Stimulated activated CD4-positive, alpha-beta T cell treated with anti-CD3 and anti-CD28 coated beads, Interleukin-15, amount 100 ng/mL, for 24 hours (primary cell): ENCODE measurements at regions not wholly inside any gene's neighbourhood (a gene's known extent, or its start where the extent isn't known, plus 50 kb on each side); places are given as distances from the start of the nearest gene placed in this dataset.
"Not testable (repeated sequence)": the region's sequence is repeated elsewhere in the genome, so short reads cannot be mapped to it uniquely, and the experiment has no call there.

Source experiments
- DNase-seq: peaks from one replicate; pipeline ENCODE4 v3.0.0-alpha.2; 2020

DNA sequence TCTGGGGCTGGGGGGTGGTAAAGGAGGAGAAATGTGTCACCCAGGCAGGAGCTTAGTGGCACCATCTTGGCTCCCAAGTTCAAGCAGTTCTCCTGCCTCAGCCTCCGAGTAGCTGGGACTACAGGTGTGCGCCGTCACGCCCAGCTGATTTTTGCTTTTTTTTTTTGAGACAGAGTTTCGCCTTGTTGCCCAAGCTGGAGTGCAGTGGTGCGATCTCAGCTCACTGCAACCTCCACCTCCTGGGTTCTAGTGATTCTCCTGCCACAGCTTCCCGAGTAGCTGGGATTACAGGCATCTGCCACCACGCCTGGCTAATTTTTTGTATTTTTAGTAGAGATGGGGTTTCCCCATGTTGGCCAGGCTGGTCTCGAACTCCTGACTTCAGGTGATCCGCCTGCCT, 82.1 kb upstream of the METTL9 start:
- DNase-seq: not testable (repeated sequence)

DNA sequence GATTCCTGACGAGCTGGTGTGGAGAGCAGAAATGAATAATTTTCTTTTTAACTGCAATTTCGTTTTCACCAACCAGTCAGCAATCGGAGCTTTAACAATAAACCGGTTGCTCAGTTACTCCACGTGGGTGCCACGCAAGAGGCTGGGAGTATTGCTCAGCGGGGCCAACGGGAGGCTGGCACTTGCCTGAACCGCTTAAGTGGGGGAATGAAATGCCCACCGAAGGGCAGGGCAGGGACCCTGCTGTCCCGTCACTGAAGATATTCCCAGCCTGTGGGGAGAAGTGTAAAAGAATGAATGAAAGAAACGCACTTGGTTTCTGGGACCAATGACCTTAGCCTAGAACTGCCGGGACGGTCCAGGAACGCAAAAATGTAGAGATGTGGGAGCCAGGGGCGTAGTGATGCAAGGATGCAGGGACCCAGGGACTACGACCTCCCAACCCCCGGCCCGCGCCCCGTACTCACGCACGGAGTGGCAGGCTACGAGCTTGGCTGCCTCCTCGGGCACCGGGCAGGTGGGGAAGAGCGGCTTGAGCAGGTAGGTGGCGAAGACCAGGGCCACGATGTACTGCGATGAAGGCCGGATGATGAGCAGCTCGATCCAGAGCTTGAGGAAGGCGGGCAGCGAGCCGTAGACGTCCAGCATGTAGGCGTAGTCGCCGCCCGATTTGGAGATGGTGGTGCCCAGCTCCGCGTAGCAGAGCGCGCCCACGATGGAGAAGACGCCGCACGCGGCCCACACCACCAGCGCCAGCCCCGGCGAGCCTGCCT, 79.8 kb upstream of the METTL9 start:
- DNase-seq: peak; percentile 35

DNA sequence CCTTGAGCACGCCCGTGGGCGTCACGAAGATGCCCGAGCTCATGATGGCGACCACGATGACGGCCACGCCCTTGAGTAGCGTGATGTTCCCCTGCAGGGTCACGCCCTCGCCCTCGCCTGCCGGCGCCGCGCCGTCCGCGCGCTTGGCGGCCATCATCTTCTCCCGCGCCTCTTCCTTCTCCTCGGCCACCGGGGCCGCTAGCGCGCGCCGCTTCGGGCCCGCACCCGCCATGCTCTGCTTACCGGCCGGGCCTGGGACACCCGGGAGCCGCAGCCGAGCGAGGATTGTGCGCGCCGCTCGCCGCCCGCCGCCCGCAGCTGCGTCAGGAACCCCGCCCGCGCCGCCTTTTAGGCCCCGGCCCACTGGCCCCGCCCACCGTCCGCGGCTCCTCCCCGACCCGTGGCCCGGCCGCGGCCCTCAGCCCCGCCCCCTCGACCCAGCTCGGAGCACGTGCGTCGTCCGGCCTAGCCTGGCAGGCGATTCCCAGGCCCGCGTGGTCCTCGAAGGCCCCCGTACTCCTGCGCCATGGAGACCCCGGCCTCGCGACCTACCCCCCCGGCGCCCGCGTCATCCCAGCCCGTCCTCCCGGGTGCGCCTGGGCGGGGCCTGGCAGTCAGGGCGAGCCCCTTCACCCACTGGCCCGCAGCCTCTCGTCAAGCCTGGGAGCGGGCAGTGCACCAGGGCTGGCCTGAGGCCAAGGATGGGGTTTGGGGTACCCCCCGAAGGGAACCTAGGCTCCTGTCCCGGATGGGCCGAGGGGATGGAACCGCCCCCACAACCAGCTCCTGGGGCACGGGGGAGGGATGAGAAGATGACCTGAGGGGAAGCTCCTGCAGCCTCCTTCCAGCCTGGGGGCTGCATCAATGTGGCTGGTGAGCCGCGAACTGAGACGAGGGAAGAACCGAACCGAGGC, 79.0 kb upstream of the METTL9 start:
- DNase-seq: peak; percentile 99

DNA sequence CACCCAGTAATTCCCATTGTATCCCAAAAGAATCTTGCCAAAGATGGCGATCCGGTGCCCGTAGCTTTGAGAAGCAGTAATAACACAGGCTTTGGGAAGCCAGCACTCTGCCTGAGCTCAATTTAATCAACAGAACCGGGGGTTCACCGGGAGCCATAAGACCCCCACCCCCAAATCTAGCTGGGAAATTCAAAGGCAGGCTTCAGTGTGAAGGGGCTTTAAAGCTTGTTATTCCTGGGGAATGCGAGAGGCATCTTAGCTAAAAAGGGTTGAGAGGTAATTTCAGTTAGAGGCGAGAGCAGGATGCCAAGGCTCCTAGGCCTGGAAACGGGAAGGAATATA, 78.4 kb upstream of the METTL9 start:
- DNase-seq: not testable (repeated sequence)

DNA sequence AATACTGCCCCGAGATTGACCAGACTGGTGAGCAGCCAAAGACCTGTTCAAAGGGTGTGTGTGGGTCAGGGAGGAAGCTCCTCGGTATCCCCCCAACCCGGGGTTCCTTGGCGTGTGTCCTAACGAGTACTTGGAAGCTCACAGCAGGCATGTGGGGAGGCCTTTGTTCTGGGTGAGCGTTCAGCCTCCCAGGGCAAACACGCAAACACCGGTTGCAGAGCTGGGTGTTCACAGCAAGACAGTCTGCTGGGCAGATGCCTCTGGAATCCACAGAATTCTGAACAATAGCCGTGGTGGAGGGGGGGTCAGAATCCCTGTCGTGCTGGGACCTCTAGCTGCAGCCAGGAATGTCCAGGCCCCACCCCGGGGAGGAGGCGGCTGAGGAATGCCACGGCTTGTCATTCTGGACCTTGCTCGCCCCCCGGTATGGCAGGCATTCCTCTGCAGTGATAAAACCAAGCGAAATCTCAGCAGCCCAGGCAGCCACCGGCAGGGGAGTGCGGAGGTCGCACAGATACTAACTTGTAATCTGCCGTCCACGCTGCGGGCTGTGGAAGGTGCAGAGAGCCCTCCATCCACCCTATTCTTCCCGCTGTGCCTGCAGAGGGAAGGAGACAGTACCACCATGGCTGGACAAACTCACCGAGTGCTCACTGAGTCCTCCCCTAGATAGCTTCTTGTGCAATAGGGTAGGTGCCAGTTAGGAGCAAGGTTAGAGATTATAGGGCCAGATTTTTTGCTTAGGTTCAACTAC, 77.8 kb upstream of the METTL9 start:
- not testable (repeated sequence) for DNase-seq

DNA sequence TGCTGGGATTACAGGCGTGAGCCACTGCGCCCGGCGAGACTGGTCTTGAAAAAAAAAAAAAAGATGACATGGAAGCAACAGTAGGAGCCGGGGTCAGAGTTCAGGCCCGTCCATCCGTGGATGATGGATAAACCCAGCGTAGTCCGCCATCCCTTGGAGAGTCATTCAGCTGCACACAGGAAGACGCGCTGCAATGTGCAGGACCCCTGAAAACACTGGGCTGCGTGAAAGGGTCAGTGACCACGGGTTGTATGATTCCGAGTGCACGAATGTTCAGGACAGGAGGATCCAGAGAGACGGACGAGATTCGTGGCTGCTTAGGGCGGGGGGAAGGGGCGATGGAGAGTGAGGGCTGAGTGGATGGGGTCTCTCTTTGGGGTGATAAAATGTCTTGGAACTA, 76.5 kb upstream of the METTL9 start:
- not testable (repeated sequence) for DNase-seq

DNA sequence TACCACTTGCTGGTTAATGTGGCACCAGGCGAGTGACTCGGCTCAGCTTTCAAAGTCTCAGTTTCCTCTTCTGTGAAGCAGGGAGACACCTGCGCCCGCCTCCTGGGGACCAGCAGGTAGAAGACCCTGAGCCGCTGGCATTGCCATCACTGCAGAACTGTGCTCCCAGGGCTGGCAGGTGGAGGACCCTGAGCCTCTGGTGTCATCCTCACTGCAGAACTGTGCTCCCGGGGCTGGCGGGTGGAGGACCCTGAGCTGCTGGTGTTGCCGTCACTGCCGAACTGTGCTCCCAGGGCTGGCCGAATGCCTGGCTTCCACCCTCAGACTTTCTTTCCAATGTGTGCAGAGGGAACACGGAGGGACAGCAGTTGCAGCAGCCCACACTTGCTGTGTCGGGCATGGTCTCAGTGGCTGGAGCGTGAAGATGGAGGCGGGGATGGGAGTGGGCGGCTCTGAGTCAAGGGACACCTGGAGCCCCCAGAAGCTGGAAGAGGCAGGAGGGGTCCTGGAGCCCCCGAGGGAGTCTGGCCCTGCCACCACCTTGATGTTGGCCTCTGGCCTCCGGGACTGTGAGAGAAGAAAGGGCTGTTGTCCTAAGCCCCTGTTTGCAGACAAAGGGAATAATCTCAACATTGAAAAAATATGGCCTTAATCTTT, 75.8 kb upstream of the METTL9 start:
- no peak for DNase-seq

DNA sequence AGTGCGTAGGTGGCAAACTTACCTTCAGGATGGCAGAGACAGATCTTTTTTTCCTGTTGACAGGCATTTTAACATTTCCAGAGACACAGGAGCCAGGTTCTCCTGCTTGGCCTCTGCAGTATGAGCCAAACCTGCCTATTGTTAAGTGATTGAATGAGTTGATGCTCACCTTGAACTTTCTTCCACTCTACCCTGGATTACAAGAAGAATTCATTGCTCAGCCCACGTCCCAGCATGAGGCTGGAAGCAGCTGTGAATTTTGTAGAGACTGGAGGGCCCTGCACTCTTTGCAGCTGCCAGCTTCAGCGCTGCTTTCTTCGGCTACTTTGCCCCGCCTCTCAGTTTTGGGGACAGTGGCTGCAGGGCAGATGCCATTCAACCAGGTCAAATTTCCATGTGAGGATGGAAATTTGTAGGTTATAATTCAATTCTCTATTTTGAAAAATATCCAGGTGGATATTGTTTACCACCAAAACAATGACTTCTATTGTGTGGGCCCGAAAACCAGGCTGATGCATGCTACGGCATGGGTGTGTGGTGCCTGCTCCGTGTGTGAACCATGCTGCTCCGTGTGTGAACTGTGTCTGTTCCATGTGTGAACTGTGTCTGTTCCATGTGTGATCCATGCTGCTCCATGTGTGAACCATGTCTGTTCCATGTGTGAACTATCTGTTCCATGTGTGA, 75.2 kb upstream of the METTL9 start:
- DNase-seq: no peak

DNA sequence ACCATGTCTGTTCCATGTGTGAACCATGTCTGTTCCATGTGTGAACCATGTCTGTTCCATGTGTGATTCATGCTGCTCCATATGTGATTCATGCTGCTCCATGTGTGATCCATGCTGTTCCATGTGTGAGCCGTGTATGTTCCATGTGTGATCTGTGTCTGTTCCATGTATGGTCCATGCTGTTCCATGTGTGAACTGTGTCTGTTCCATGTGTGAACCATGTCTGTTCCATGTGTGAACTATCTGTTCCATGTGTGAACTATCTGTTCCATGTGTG, 74.7 kb upstream of the METTL9 start:
- not testable (repeated sequence) for DNase-seq

DNA sequence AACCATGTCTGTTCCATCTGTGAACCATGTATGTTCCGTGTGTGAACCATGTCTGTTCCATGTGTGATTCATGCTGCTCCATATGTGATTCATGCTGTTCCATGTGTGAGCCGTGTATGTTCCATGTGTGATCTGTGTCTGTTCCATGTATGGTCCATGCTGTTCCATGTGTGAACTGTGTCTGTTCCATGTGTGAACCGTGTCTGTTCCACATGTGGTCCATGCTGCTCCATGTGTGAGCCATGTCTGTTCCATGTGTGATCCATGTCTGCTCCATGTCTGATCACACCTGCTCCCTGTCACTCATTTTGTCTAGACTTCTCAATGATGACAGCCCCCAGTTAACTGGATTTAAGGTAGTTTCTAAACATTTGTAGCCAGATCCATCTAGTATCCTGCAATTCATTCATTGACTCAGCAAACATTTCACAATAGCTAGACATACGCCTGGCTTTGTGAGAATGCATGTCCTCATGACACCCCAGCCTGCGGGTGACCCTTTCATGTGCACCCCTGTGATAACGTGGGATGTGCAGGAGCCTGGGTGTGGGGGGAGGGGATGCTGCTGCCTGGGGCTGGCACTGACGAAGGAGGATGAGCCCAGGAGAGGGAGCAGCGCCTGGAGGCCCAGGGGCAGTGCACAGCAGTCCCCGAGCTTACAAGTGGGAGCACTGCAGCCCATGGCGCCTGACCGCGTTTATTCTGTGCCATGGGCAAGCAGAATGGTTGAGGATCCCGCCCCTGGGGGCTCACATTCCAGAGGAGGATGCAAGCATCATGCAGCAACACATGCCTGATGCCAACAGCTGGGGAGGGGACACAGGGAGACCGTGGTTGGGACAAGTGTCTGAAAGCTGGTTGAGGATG, 74.1 kb upstream of the METTL9 start:
- DNase-seq: not testable (repeated sequence)

DNA sequence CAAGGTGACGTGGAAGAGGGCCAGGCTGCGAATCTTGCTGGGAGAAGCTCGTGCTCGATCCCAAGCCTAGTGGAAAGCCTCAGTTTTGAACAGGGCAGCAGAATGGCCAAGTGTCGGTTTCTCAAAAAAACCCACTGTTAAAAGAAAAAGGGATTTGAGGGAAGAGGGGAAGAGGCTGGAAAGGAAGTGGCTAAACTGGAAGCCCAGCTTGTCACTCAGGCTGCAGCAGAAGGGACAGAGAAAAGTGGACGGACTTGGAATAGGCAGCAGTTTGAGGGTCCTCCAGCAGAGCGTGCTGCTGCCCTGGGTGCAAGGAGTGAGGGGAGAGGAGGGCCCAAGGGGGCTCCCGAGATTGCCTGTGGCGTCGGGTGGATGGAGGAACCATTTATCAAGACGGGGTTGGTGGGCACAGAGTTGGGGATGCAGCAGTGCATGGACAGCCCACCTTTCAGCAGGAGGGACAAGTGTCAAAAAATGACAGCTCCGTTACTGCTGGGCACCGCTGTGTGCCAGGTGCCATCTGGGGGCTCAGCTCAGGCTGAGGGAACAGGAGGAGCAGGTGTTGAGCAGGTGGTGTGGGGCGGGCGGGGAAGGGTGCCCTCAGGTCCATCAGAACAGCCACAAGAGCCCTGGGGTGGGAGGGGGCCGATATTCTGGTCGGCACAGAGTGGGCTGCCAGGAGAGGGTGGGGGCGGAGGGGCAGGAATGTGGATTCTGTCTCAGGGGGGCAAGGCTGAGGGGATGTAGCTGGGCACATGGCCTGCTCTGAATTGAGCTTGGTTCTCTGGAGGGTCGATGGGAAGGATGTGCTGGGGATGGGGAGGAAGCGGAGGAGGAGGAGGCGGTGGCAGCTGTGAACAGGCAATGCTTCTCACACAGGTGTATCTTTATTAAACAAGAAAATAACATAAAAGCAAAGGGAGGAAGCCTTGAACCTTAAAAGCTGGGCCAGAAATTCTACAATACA, 73.1 kb upstream of the METTL9 start:
- not testable (repeated sequence) for DNase-seq

DNA sequence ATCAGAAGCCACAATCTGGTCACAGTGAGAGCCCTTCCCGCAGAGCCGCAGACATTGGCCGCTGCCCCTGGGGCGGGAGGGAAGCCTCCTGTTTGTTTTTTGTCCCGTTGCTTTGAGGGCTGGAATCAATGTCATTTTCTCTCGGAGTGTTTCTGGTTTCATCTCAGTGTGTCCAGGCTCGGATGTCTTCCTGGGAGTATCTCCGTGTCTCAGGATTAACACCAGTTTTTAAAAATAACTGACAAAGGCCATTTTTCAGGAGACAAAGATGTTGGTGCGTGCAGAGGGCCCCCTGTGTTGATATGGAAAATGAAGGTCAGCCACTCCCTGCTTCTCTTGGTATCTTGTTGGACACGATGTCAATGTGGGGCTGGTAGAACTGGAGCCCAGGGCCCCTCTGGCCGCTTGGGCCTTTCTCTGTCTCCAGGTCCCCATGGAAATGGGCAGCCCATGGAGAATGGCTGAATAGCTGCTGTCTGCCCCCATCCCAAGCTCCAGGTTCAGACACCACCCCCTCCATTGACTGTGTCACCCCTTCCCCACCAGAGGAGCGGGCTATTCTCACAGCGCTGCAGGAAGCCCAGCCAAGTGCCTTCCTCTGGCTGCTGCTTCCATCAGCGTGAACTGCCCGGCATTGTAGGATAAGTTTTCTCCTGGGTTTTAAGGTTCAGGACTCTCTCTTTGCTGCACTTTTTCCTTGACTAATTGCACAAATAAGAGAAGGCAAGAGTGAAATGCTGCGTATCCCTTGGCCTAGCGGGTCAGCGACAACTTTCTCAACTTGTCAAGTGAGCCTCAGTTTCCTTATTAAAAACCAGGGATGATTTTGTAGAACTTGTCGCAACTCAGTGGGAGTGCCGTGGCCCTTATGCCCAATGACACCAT, 72.2 kb upstream of the METTL9 start:
- no peak for DNase-seq

DNA sequence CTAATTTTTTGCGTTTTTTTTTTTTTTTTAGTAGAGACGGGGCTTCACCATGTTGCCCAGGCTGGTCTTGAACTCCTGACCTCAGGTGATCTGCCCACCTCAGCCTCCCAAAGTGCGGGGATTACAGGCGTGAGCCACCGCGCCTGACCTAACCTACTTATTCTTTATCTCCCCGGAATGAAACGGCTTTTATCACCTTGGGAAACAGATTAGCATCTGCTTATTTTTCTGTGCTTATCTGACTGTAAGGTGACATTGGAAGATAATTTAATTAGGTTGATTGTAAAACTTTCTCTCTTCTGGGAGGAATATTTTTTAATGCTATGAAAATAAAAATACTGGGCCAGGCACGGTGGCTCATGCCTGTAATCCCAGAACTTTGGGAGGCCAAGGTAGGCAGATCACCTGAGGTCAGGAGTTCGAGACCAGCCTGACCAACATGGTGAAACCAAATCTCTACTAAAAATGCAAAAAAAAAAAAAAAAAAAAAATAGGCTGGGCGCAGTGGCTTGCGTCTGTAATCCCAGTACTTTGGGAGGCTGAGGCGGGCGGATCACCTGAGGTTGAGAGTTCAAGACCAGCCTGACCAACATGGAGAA, 70.2 kb upstream of the METTL9 start:
- not testable (repeated sequence) for DNase-seq

DNA sequence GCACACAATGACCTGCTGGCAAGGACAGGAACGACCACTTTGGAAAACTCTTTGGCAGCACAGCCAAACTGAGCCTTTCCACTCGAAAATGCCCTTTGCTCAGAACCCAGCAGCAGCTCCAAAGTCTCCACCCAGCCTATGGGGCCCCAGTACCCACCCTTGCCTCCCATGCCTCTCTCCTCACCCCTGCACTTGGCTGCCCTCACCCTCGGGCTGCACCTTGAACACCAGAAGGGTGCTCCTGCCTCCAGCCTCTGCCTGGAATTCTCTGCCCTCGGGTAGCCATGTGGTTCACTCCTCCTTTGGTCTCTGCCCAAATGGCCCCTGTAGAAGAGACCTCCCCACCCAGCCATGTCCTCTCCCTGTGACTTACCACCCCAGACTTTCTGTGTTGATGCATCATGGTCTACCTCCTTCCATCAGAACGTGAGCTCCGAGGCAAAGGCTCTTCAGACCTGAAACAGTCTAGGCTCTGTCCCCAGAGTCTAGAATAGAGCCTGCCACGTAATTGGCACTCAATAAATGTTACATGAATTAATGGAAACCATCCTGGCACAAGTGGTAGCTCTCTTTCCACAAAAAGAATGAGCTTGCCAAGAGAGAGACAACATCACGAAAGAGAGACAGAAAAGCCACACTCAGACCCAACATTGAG, 68.5 kb upstream of the METTL9 start:
- not testable (repeated sequence) for DNase-seq

DNA sequence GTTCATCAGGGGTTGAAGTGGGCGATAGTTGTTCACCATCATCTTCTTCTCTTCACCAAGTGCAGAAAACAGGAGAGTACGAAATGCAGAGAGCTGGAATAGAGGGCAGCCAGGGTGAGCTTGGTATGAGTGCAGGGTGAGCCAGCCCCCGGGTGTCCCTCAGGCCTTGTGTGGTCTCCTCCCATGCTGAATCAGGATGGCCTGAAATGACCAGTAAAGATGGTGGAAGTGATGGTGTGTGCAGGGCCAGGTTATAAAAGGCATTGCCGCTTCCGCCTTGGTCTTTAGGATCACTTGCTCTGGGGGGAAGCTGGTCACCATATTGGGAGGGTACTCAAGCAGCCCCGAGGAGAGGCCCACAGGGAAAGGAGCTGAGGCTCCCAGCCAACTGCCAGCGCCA, 66.4 kb upstream of the METTL9 start:
- DNase-seq: not testable (repeated sequence)

DNA sequence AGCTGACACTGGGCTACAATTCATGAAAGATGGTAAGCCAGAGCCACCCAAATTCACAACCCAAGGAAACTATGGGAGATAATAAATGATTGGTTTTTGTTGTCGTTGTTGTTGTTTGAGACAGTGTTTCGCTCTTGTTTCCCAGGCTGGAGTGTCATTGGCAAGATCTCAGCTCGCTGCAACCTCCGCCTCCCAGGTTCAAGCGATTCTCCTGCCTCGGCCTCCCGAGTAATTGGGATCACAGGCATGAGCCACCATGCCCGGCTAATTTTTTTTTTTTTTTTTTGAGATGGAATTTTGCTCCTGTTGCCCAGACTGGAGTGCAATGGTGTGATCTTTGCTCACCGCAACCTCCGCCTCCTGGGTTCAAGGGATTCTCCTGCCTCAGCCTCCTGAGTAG, 65.9 kb upstream of the METTL9 start:
- DNase-seq: not testable (repeated sequence)

DNA sequence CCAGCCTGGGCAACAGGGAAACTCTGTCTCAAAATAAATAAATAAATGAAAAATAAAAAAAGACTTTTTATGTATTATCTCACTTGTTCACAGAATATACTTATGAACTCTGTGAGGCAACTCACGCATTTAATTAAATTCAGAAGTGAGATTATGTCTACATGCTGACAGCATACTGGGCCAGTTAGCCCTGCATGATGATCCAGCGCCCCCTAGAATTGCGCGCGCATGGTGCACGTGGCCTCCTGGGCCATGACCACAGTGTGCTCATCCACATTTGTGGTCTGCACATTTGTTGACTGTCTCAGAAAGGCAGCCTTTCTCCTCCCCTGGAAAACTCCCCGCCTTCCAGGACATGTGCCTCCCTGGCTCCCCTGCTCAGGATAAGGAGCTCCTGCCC, 64.8 kb upstream of the METTL9 start:
- peak; percentile 37 for DNase-seq

DNA sequence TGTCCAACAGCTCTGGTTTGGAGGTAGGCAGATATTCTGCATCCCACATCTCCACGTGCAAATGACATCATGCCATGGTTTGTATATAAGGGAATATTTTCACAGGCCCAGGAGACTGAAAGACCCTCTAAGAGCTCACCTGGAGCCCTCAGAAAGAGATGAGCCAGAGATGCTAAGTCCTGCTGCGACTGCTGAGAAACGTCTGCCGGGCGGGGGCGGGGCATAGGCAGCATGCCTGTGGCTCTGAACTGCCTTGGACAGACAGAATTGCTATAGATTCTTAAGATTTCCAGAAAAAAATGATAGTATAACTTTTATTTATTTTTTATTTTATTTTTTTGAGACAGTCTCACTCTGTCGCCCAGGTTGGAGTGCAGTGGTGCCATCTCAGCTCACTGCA, 64.2 kb upstream of the METTL9 start:
- not testable (repeated sequence) for DNase-seq
